Muscle layer of duodenum (tissue), 2 donors: ENCODE measurements at regions not wholly inside any gene's neighbourhood (a gene's known extent, or its start where the extent isn't known, plus 50 kb on each side); places are given as distances from the start of the nearest gene placed in this dataset.

Source experiments
- H3K27ac ChIP-seq: one replicate; pipeline ENCODE4 v1.7.0; 2013; ENCODE audit warnings: mild to moderate bottlenecking, low read length
- H3K27me3 ChIP-seq: one replicate; pipeline ENCODE4 v1.7.0; 2013; ENCODE audit warnings: low read depth, mild to moderate bottlenecking, control low read depth, low read length
- H3K36me3 ChIP-seq, 2 donors: one replicate each; pipeline ENCODE4 v1.7.0; 2013; ENCODE audit warnings: low read length in 2 of 2, control low read depth in 1 of 2, mild to moderate bottlenecking in 1 of 2; ENCODE audit not compliant: insufficient read depth in 2 of 2, control insufficient read depth in 1 of 2
- H3K4me1 ChIP-seq, 2 donors: one replicate each; pipeline ENCODE4 v1.7.0; 2013; ENCODE audit warnings: low read length in 2 of 2, mild to moderate bottlenecking in 2 of 2, control low read depth in 1 of 2, moderate library complexity in 1 of 2; ENCODE audit not compliant: insufficient read depth in 2 of 2, control insufficient read depth in 1 of 2
- H3K4me3 ChIP-seq, 2 donors: one replicate each; pipeline ENCODE4 v1.7.0; 2013; ENCODE audit warnings: low read length in 2 of 2, low read depth in 1 of 2, mild to moderate bottlenecking in 1 of 2
- H3K9me3 ChIP-seq, 2 donors: one replicate each; pipeline ENCODE4 v1.7.0; 2013; ENCODE audit warnings: low read length in 2 of 2, control low read depth in 1 of 2, mild to moderate bottlenecking in 1 of 2; ENCODE audit not compliant: control insufficient read depth in 1 of 2
- donor health status: healthy.

- Histone ChIP-seq H3K4me1 (peaks cover 5 to 15% of the 10 kb centered on the region in 2 donors), H3K4me3 (peak overlapping the region in 1 of 2 donors; percentile 12), H3K27ac (peak overlapping the region; percentile 56), H3K27me3 (no peaks in the 10 kb centered on the region), H3K9me3 (no peaks in the 10 kb centered on the region), H3K36me3 (no peaks in the 10 kb centered on the region)
These were observed 190.4 kb upstream of the JAG1 start for GRCh38 chr20:10864076-10864672.

GRCh38 chr20:10868299-10868698, 194.5 kb upstream of the JAG1 start:
- Histone ChIP-seq H3K36me3 (no peaks in the 10 kb centered on the region), H3K9me3 (no peaks in the 10 kb centered on the region), H3K27me3 (no peaks in the 10 kb centered on the region), H3K27ac (no peak overlapping the region), H3K4me3 (no peak overlapping the region), H3K4me1 (peaks cover 5 to 7% of the 10 kb centered on the region in 2 donors)

- Histone ChIP-seq H3K27ac (no peak overlapping the region), H3K36me3 (no peaks in the 10 kb centered on the region), H3K9me3 (peaks cover 0 to 6% of the 10 kb centered on the region in 2 donors), H3K27me3 (no peaks in the 10 kb centered on the region), H3K4me3 (no peak overlapping the region), H3K4me1 (no peaks in the 10 kb centered on the region)
These were observed 199.2 kb upstream of the JAG1 start for GRCh38 chr20:10873026-10873425.

- Histone ChIP-seq H3K4me1 (no peaks in the 10 kb centered on the region), H3K27me3 (no peaks in the 10 kb centered on the region), H3K4me3 (no peak overlapping the region), H3K36me3 (no peaks in the 10 kb centered on the region), H3K27ac (no peak overlapping the region), H3K9me3 (peaks cover 0 to 6% of the 10 kb centered on the region in 2 donors)
These were observed 201.9 kb upstream of the JAG1 start for GRCh38 chr20:10875653-10876052.

- no peaks in the 10 kb centered on the region for H3K27me3 ChIP-seq
- H3K4me1 ChIP-seq: no peaks in the 10 kb centered on the region
- no peaks in the 10 kb centered on the region for H3K36me3 ChIP-seq
- peaks cover 0 to 6% of the 10 kb centered on the region in 2 donors for H3K9me3 ChIP-seq
- H3K4me3 ChIP-seq: no peak overlapping the region
- no peak overlapping the region for H3K27ac ChIP-seq
These were observed 202.8 kb upstream of the JAG1 start for GRCh38 chr20:10876558-10876957.

- no peak overlapping the region for H3K4me3 ChIP-seq
- H3K27me3 ChIP-seq: no peaks in the 10 kb centered on the region
- H3K4me1 ChIP-seq: no peaks in the 10 kb centered on the region
- H3K27ac ChIP-seq: no peak overlapping the region
- H3K36me3 ChIP-seq: no peaks in the 10 kb centered on the region
- peaks cover 0 to 6% of the 10 kb centered on the region in 2 donors for H3K9me3 ChIP-seq
These were observed 203.5 kb upstream of the JAG1 start for GRCh38 chr20:10877342-10877741.

- no peaks in the 10 kb centered on the region for H3K9me3 ChIP-seq
- no peaks in the 10 kb centered on the region for H3K36me3 ChIP-seq
- H3K4me1 ChIP-seq: no peaks in the 10 kb centered on the region
- H3K4me3 ChIP-seq: no peak overlapping the region
- H3K27me3 ChIP-seq: no peaks in the 10 kb centered on the region
- H3K27ac ChIP-seq: no peak overlapping the region
These were observed 209.4 kb upstream of the JAG1 start for GRCh38 chr20:10883166-10883565.

GRCh38 chr20:10893321-10893720, 219.5 kb upstream of the JAG1 start:
- Histone ChIP-seq H3K4me3 (no peak overlapping the region), H3K27me3 (no peaks in the 10 kb centered on the region)

GRCh38 chr20:10897336-10897735, 223.5 kb upstream of the JAG1 start:
- Histone ChIP-seq H3K4me1 (no peaks in the 10 kb centered on the region), H3K36me3 (no peaks in the 10 kb centered on the region), H3K27me3 (no peaks in the 10 kb centered on the region), H3K27ac (no peak overlapping the region), H3K4me3 (no peak overlapping the region), H3K9me3 (no peaks in the 10 kb centered on the region)

More at GRCh38 chr20:10893321-10893720, 219.5 kb upstream of the JAG1 start:
- Histone ChIP-seq H3K9me3 (no peaks in the 10 kb centered on the region), H3K4me1 (no peaks in the 10 kb centered on the region), H3K36me3 (no peaks in the 10 kb centered on the region), H3K27ac (no peak overlapping the region)

- Histone ChIP-seq H3K4me1 (peaks cover 0 to 3% of the 10 kb centered on the region in 2 donors), H3K27ac (no peak overlapping the region), H3K36me3 (no peaks in the 10 kb centered on the region), H3K4me3 (no peak overlapping the region), H3K9me3 (no peaks in the 10 kb centered on the region), H3K27me3 (no peaks in the 10 kb centered on the region)
These were observed 224.8 kb upstream of the JAG1 start for GRCh38 chr20:10898552-10898951.

- H3K4me3 ChIP-seq: no peak overlapping the region
- H3K9me3 ChIP-seq: no peaks in the 10 kb centered on the region
- no peaks in the 10 kb centered on the region for H3K27me3 ChIP-seq
- H3K36me3 ChIP-seq: no peaks in the 10 kb centered on the region
- peaks cover 0 to 3% of the 10 kb centered on the region in 2 donors for H3K4me1 ChIP-seq
- H3K27ac ChIP-seq: no peak overlapping the region
These were observed 228.4 kb upstream of the JAG1 start for GRCh38 chr20:10902174-10902573.
